SK-N-SH (cell line): ENCODE measurements at regions not wholly inside any gene's neighbourhood (a gene's known extent, or its start where the extent isn't known, plus 50 kb on each side); places are given as distances from the start of the nearest gene placed in this dataset.

Source experiments
- CTCF ChIA-PET: fragments of 300-600, 350-600 bp; formaldehyde crosslinking; extraction: SDS; loops from one replicate; lab custom pipeline; 2021; lab: Yijun Ruan, JAX
- POLR2A ChIA-PET: fragments of 350-600 bp; sonication (Branson Sonifier 250); formaldehyde crosslinking; extraction: SDS; loops from one replicate; lab custom pipeline; 2020; ENCODE audit warnings: antibody characterized with exemption, inconsistent platforms; lab: Yijun Ruan, JAX
- DNase-seq: peaks from one replicate; pipeline ENCODE4 v3.0.0; 2012
- H2AFZ ChIP-seq: fragments of 200-600 bp; sonication (generic); 2 replicates; pipeline ENCODE4 v1.8.1; 2016; ENCODE audit warnings: antibody characterized with exemption, mild to moderate bottlenecking, low read depth
- H3F3A ChIP-seq: fragments of 200-600 bp; sonication (generic); replicated peaks from 2 replicates; pipeline ENCODE3; 2016; ENCODE audit warnings: antibody characterized with exemption, mild to moderate bottlenecking; ENCODE audit not compliant: insufficient read depth
- H3K27ac ChIP-seq, 2 experiments: fragments of 200-500 bp in 1 of 2; fragments of 200-600 bp in 1 of 2; sonication (Bioruptor generic) in 1 of 2; sonication (generic), shearing (Covaris generic) in 1 of 2; 2 replicates each; pipeline versions ENCODE4 v1.5.1 to v1.6.1; 2014 to 2016; ENCODE audit warnings: low read depth in 2 of 2, inconsistent platforms in 1 of 2, low read length in 1 of 2, mild to moderate bottlenecking in 1 of 2, mixed read lengths in 1 of 2
- H3K27me3 ChIP-seq: fragments of 200-600 bp; sonication (generic), shearing (Covaris generic); 2 replicates; pipeline ENCODE4 v1.6.1; 2016; ENCODE audit warnings: mixed run types; ENCODE audit not compliant: insufficient read depth
- H3K36me3 ChIP-seq, 2 experiments: fragments of 200-500 bp in 1 of 2; fragments of 200-600 bp in 1 of 2; sonication (Bioruptor generic) in 1 of 2; sonication (generic) in 1 of 2; replicated peaks in 1 of 2; 2 replicates each; pipeline versions ENCODE3 to v1.5.1; 2014 to 2016; ENCODE audit warnings: low read length in 1 of 2, mild to moderate bottlenecking in 1 of 2; ENCODE audit not compliant: insufficient read depth in 2 of 2, control insufficient read depth in 1 of 2
- H3K4me1 ChIP-seq, 2 experiments: fragments of 200-500 bp in 1 of 2; fragments of 200-600 bp in 1 of 2; sonication (Bioruptor generic) in 1 of 2; sonication (generic), shearing (Covaris generic) in 1 of 2; 2 replicates each; pipeline versions ENCODE4 v1.5.1 to v1.6.1; 2014 to 2016; ENCODE audit warnings: low read depth in 1 of 2, low read length in 1 of 2, mixed run types in 1 of 2; ENCODE audit not compliant: insufficient read depth in 2 of 2, control insufficient read depth in 1 of 2
- H3K4me2 ChIP-seq: fragments of 200-600 bp; sonication (generic), shearing (Covaris generic); 2 replicates; pipeline ENCODE4 v1.6.1; 2017; ENCODE audit warnings: mixed run types
- H3K4me3 ChIP-seq, 2 experiments: fragments of 200-500 bp in 1 of 2; fragments of 200-600 bp in 1 of 2; sonication (Bioruptor generic) in 1 of 2; sonication (generic), shearing (Covaris generic) in 1 of 2; 2 replicates each; pipeline versions ENCODE4 v1.5.1 to v1.8.1; 2014 to 2016; ENCODE audit warnings: low read depth in 2 of 2, inconsistent platforms in 1 of 2, low read length in 1 of 2, mild to moderate bottlenecking in 1 of 2, mixed read lengths in 1 of 2, moderate library complexity in 1 of 2
- H3K79me2 ChIP-seq: fragments of 200-600 bp; sonication (generic); 2 replicates; pipeline ENCODE4 v1.8.1; 2017; ENCODE audit warnings: mild to moderate bottlenecking; ENCODE audit not compliant: insufficient read depth
- H3K9ac ChIP-seq: fragments of 200-600 bp; sonication (generic); 2 replicates; pipeline ENCODE4 v1.6.1; 2017; ENCODE audit warnings: mixed run types
- H3K9me2 ChIP-seq: fragments of 200-600 bp; sonication (generic); 2 replicates; pipeline ENCODE4 v1.6.1; 2017; ENCODE audit warnings: mixed run types
- H3K9me3 ChIP-seq: fragments of 200-600 bp; sonication (generic); 2 replicates; pipeline ENCODE4 v1.6.1; 2017; ENCODE audit warnings: mixed run types, mild to moderate bottlenecking, moderate library complexity
- H4K20me1 ChIP-seq: fragments of 200-600 bp; sonication (generic); 2 replicates; pipeline ENCODE4 v1.6.1; 2017; ENCODE audit warnings: mild to moderate bottlenecking, mixed run types; ENCODE audit not compliant: insufficient read depth
- CHD2 ChIP-seq: fragments of 150-350 bp; IDR thresholded peaks from 2 replicates; pipeline ENCODE4 v1.6.1; 2018; ENCODE audit warnings: low read length; ENCODE audit not compliant: partially characterized antibody
- EP300 ChIP-seq, 2 experiments: IDR thresholded peaks; 2 replicates each; pipeline versions ENCODE4 v1.4.0 to v1.6.1; 2012; ENCODE audit warnings: borderline replicate concordance in 1 of 2, low read depth in 1 of 2, low read length in 1 of 2
- FOXM1 ChIP-seq: IDR thresholded peaks from 2 replicates; pipeline ENCODE4 v1.4.0; 2012; ENCODE audit warnings: low read depth, mild to moderate bottlenecking
- GABPA ChIP-seq: IDR thresholded peaks from 2 replicates; pipeline ENCODE4 v1.4.0; 2012; ENCODE audit warnings: low read depth, mild to moderate bottlenecking
- GATA2 ChIP-seq: sonication (generic); formaldehyde crosslinking; IDR thresholded peaks from 2 replicates; pipeline ENCODE4 v1.5.0; 2020; ENCODE audit warnings: mild to moderate bottlenecking, missing genetic modification reagents
- JUND ChIP-seq: IDR thresholded peaks from 2 replicates; pipeline ENCODE4 v1.4.0; 2012
- MEF2A ChIP-seq: IDR thresholded peaks from 2 replicates; pipeline ENCODE4 v1.4.0; 2012; ENCODE audit warnings: low read depth, borderline replicate concordance
- NFIC ChIP-seq: IDR thresholded peaks from 2 replicates; pipeline ENCODE4 v1.4.0; 2012; ENCODE audit warnings: borderline replicate concordance
- POLR2AphosphoS5 ChIP-seq: IDR thresholded peaks from 2 replicates; pipeline ENCODE4 v1.6.1; 2012; ENCODE audit warnings: low read depth, low read length
- WGBS: methylation state at CpG from one replicate; pipeline ENCODE4 v1.1.6; 2017; ENCODE audit warnings: low lambda C conversion rate; 5-methylcytosine and 5-hydroxymethylcytosine counted together
- TF ChIP-seq, protein P1 (sequence below): IDR thresholded peaks from 2 replicates; pipeline ENCODE4 v1.6.1; 2012; ENCODE audit warnings: mild to moderate bottlenecking, low read depth, low read length, moderate library complexity
- TF ChIP-seq, protein P2 (sequence below): fragments of 150-350 bp; IDR thresholded peaks from 2 replicates; pipeline ENCODE4 v1.6.1; 2017; ENCODE audit warnings: antibody characterized with exemption, low read length, low read depth, borderline replicate concordance

- TF ChIP-seq NFIC: no peak
- TF ChIP-seq, all 33 proteins: peak for 3
Observed at GRCh38 chr3:5304789-5305683, 117.5 kb downstream of the EDEM1 start (continued).

GRCh38 chr3:5305684-5305989, 118.1 kb downstream of the EDEM1 start:
- no peaks in the 10 kb centered on the region for H3K36me3 ChIP-seq
- DNase-seq: no peak
- ChIA-PET POLR2A (no interaction called here), CTCF (interaction anchor here (0.5 kb wide), 1 partner anchor 821 kb away, joined by 3 read pairs; no protein-coding TSS in a partner anchor)
- no peaks in the 10 kb centered on the region for H3K27me3 ChIP-seq
- no peak overlapping the region for H2AFZ ChIP-seq
- no peak overlapping the region for H3K27ac ChIP-seq
- no peak overlapping the region for H3K4me2 ChIP-seq
- H3K79me2 ChIP-seq: no peaks in the 10 kb centered on the region
- no peaks in the 10 kb centered on the region for H3K9me3 ChIP-seq
- H3K9ac ChIP-seq: no peak overlapping the region
- H3F3A ChIP-seq: peaks cover 7% of the 10 kb centered on the region
- no peaks in the 10 kb centered on the region for H4K20me1 ChIP-seq
- H3K4me3 ChIP-seq: no peak overlapping the region; a peak in 1 of 4 replicates
- no peak for TF ChIP-seq POLR2AphosphoS5
- TF ChIP-seq GATA2 (CRISPR knock-in tag): no peak
- TF ChIP-seq FOXM1: no peak
- no peak for TF ChIP-seq EP300 (IDR thresholded peaks at IDR 0.05; ENCODE audit: borderline replicate concordance in 1 of 2, low read depth in 1 of 2, low read length in 1 of 2)
- TF ChIP-seq, protein P1, sequence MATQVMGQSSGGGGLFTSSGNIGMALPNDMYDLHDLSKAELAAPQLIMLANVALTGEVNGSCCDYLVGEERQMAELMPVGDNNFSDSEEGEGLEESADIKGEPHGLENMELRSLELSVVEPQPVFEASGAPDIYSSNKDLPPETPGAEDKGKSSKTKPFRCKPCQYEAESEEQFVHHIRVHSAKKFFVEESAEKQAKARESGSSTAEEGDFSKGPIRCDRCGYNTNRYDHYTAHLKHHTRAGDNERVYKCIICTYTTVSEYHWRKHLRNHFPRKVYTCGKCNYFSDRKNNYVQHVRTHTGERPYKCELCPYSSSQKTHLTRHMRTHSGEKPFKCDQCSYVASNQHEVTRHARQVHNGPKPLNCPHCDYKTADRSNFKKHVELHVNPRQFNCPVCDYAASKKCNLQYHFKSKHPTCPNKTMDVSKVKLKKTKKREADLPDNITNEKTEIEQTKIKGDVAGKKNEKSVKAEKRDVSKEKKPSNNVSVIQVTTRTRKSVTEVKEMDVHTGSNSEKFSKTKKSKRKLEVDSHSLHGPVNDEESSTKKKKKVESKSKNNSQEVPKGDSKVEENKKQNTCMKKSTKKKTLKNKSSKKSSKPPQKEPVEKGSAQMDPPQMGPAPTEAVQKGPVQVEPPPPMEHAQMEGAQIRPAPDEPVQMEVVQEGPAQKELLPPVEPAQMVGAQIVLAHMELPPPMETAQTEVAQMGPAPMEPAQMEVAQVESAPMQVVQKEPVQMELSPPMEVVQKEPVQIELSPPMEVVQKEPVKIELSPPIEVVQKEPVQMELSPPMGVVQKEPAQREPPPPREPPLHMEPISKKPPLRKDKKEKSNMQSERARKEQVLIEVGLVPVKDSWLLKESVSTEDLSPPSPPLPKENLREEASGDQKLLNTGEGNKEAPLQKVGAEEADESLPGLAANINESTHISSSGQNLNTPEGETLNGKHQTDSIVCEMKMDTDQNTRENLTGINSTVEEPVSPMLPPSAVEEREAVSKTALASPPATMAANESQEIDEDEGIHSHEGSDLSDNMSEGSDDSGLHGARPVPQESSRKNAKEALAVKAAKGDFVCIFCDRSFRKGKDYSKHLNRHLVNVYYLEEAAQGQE: no peak
- TF ChIP-seq MEF2A: no peak
- TF ChIP-seq JUND: no peak
- TF ChIP-seq CHD2: no peak
- TF ChIP-seq, protein P2, sequence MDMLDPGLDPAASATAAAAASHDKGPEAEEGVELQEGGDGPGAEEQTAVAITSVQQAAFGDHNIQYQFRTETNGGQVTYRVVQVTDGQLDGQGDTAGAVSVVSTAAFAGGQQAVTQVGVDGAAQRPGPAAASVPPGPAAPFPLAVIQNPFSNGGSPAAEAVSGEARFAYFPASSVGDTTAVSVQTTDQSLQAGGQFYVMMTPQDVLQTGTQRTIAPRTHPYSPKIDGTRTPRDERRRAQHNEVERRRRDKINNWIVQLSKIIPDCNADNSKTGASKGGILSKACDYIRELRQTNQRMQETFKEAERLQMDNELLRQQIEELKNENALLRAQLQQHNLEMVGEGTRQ: no peak
- TF ChIP-seq NFIC: no peak
- no peak for TF ChIP-seq GABPA
- no peaks in the 10 kb centered on the region for H3K9me2 ChIP-seq
- WGBS: 73% methylated on average over 3 of the region's 3 CpGs
- no peaks in the 10 kb centered on the region for H3K4me1 ChIP-seq
